Right forelimb (tissue), 1 donor: ENCODE measurements at regions not wholly inside any gene's neighbourhood (a gene's known extent, or its start where the extent isn't known, plus 50 kb on each side); places are given as distances from the start of the nearest gene placed in this dataset.
"Not testable (repeated sequence)": the region's sequence is repeated elsewhere in the genome, so short reads cannot be mapped to it uniquely, and the experiment has no call there.

ENCODE experiments used
- DNase-seq: peaks from one replicate; pipeline ENCODE4 v3.0.0-alpha.2; 2018

DNA sequence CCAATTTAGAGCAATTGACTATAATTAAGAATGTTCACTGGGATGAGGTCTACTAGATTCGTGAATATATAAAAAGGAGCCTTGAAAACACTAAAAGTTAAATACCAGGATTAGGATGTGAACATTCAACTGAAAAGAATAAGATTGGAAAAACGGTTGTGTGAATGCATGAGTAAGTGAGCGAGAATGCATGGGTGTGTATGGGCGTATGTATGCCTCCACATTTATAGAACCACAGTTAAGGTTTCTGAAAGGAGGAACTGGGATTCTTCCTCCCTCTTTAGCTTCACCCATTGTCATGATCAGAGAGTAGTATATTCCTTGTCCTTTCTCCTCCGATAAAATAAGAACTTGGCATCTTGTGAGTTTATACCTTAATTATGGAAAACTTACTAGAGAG lies 151.1 kb upstream of the UBE2E3 start:
- DNase-seq: no peak

DNA sequence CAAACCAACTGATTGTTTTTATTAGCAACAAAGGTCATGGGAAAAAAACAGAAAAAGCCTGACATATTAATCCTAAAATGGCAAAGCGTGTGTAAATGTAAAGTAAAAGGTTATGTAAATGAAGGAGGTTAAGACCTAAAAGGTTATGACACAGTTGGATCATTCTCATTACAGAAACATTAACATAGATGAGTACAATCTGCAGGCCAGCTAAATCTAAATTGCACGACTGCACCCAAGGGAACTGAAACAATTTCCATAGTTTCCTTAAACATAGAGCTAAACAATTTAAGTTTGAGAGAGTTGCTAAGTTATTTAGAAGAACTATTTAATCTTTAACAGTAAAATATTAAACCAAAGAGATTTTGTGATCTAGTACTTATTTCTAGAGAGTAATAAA lies 151.6 kb upstream of the UBE2E3 start:
- no peak for DNase-seq

DNA sequence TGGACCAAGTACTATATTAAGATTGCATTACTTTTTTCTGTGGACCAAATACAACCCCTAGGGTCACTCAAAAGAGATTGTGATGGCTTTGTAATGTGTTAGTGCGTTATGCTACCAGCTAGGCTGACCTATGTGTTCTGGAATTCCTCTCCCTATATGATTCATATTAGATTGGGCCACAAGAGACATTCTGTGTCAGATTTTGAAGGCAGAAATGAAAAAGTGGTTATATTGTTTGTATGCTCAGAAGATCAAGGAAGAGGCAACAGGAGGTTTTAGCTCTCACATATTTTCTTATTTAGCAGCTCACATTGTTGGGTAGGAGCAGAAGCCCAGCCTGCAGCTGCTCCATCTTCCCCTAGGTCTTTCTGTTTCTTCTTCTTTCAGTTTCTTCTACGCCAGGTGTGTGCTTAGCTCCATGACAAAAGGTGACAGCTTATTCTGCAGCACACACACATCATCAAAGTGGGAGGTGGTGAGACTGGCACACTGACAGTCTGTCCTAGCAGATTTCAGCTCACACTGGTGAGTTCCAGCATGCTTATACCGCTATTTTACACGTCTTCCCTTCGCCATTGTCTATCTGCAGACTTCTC lies 156.8 kb upstream of the UBE2E3 start:
- no peak for DNase-seq

DNA sequence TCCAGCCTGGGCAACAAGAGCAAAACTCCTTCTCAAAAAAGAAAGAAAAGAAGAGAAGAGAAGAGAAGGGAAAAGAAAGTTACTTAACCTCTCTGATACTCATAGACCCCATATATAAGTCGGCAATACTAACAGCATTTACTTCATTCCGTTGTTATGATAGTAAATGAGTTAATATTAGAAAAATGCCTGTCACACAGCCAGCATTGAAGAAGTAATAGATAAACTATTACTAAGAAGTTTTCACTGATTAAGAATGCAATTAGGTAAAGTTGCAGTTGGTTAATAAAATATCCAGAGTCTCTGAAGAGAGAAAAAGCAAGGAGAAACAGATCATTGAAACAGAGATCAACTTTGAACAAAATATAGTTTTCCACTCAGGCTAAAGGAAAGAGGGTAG lies 161.3 kb upstream of the UBE2E3 start:
- DNase-seq: no peak

DNA sequence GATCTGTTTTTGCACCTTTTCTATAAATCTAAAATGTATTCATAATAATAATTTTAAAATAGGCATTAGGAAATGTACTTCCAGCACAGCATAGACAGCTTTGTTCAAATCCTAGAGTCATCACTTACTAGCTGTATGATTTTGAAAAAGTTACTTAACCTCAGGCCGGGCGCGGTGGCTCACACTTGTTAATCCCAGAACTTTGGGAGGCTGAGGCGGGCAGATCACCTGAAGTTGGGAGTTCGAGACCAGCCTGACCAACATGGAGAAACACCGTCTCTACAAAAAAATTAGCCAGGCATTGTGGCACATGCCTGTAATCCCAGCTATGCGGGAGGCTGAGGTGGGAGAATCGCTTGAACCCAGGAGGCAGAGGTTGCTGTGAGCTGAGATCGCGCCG lies 161.7 kb upstream of the UBE2E3 start:
- DNase-seq: not testable (repeated sequence)

DNA sequence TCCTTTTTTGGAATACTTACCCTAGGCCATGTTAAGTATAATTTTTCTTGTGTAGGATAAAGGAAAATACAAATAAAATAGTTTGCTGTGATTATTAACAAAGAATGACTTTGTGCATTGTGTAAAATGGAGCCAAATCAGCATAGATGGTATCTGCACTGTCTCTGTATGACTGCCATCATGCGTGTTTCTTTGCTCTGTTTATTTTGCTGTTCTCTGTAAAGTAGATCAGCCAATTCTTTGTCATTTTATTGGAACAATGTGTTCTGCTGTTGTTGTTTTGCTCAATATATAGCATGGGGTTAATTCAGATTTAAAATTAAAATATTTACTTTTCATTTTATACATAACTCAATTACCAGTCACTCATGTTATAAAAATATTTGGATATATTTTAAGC lies 181.3 kb upstream of the UBE2E3 start:
- no peak for DNase-seq

DNA sequence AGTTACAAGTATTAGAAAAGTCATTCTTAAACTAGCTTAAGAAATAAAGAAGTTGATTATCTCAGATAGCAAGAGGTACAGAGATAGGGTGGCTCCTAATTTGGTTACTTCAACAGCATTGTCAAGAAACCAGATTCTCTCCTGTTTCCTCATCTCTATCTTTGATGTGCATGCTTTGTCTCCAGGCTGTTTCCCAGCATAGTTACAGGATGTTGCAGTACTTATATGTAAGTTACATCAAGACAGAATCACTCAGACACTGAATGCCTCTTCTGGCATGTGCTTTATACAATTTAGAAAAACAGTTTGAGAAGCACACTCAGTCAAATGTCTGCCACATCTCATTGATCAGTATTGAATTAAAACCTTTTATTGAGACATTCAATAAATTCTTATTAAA lies 189.5 kb upstream of the UBE2E3 start:
- DNase-seq: no peak

DNA sequence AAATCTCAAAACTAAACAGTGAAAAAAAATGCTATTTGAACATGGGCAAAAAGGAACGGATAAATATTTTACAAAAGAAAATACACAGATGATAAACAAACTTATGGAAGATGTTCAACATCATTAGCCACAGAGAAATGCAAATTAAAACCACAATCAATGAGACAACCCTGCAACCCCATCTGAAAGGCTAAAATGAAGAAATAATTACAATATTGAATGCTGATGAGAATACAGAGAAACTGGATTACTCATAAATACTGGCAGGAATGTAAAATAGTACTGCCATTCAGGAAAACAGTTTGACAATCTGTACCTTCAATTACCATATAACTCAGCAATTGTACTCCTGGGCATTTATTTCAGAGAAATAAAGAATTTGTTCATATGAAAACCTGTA lies 193.1 kb upstream of the UBE2E3 start:
- DNase-seq: no peak

DNA sequence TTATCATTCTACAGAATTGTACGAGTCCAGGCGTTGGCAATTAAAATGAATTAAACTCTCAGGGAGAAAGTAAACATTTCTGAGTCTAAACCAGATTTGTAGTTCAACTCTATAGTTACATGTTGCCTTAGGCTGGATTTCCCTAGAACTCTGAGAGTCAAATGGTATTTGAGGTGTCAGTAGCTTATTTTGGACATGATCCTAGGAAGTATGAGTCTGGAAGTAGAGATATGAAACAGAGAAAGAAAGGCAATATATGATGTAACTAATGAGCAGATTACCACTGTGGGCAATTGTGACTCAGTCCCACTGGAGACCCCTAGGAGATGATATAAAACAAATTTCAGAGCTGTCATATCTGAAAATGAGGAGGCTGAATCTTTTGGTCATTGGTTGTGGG lies 199.1 kb upstream of the UBE2E3 start:
- DNase-seq: no peak

DNA sequence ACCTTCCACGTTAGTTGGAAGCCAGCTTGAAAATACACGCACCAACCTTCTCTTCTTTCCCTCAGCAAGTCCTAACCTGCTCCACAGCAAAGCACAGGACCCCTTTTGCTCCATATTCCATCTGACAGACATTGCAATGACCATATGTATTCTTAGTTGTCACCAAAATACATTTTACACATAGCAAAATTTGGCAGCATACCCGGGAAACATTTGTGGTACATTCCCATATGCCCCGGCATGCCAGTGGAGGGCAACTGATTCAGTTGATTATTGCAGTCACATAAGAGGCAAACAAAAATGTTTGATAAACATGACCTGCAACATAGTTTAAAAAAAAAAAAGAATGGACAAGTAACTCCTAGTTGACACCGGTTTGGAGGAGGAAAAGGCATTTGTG lies 202.1 kb upstream of the UBE2E3 start:
- DNase-seq: no peak

DNA sequence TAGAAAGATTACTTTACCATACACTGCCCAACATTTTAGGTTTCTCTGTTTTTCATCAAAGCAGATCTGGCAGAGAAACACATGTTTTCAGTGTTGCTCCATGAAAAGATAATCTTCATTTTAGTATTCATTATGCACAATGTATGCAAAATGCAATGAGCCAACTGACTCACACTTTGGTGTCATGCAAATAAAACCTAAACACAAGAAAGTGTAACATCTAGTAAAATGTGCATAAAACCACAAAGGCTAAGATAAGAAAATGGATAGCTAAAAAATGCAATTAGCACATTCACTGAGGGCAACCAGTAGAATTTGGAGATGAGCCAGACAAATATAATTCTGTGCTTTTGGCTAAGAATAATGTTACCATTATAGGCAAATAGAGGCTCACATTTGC lies 203.5 kb upstream of the UBE2E3 start:
- DNase-seq: no peak

DNA sequence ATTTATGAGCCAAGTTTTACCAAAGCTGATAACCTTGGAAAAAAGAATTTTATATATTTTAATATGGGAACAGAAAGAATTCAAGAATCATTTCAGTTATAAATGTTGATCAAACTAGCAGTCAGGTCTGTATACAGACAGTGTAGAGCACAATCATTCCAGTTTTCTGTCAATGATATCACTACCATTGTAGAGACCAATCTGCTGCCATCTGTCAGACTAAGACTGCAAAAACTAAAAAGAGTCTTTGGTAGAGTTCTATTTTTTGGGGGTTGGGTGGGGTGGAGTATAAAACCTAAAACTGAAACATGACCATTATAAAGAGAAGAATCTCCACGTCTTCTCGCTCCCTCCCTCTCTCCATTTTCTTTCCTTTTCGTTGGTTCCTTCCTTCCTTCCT lies 204.7 kb upstream of the UBE2E3 start:
- DNase-seq: no peak

DNA sequence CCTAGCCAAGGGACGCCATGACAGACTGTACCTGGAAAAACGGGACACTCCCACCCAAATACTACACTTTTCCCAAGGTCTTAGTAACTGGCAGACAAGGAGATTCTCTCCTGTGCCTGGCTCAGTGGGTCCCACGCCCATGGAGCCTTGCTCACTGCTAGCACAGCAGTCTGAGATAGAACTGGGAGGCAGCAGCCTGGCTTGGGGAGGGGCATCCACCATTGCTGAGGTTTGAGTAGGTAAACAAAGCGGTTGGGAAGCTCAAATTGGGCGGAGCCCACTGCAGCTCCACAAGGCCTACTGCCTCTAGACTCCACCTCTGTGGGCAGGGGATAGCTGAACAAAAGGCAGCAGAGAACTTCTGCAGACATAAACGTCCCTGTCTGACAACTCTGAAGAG lies 215.1 kb upstream of the UBE2E3 start:
- not testable (repeated sequence) for DNase-seq

DNA sequence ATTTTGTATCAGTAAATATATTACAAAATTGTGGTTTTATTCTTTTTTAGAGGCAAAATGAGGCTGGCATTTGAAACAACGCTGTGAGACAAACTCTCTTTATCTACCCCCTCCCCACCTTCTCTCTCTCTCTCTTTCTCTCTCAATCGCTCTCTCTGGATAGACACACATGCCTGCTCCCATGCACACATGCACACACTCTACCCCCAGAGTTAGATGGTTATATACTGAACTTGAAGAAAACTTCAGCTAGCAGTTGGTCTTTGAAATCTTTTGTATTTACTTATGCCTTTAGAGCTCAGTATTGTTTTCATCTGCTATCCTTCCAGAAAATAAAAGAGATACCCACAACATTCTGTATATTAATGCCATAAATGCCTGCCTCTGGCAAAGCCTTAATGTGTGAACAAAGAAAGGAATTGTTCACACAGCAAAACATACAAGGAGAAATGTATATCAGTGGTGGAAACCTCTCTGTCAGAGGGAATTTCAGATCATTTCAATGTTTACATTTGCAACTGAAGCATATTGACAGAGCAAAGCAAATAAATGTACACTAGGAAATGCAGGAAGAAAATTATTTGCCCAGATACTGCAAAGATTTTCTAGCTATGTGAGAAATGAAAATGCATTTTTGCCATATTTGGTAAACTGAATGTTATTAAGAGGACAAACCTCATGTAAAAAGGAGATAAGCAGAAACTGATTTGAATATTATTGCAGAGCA lies 217.0 kb upstream of the UBE2E3 start:
- no peak for DNase-seq

DNA sequence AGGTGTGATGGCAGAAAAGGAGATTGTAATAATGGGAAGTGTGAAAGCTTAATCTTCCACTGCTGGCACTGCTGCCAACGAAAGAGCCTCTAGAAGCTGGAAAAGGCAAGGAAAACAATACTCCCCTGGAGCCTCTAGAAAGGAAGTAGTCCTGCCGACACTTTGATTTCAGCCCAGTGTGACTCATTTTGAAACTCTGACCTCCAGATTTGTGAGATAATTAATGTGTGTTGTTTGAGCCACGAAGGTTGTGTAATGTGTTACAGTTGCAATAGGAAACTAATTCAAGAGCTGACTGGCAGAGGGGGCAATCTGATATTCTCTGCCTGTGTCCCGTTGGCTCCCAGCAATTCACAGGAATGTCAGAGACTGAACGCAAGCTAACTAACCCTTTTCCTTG lies 219.2 kb upstream of the UBE2E3 start:
- no peak for DNase-seq

DNA sequence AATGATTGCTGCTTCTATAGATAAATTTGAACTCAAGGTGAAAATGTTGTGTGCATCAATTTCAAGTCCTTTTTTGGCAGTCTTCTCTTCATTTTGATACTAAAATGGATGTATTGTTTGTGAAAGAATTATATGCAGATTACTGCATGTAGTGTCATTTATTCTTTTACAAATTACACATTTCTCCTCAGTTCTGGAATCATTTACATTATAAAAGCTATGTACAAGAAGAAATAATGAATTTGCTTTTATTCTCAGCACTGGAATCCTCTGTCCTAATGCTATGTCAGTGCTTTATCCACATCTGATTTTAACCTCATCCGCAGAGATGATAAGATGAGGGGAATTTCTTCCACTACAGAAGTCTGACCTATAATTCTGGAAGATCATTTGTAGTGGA lies 220.8 kb upstream of the UBE2E3 start:
- DNase-seq: no peak

DNA sequence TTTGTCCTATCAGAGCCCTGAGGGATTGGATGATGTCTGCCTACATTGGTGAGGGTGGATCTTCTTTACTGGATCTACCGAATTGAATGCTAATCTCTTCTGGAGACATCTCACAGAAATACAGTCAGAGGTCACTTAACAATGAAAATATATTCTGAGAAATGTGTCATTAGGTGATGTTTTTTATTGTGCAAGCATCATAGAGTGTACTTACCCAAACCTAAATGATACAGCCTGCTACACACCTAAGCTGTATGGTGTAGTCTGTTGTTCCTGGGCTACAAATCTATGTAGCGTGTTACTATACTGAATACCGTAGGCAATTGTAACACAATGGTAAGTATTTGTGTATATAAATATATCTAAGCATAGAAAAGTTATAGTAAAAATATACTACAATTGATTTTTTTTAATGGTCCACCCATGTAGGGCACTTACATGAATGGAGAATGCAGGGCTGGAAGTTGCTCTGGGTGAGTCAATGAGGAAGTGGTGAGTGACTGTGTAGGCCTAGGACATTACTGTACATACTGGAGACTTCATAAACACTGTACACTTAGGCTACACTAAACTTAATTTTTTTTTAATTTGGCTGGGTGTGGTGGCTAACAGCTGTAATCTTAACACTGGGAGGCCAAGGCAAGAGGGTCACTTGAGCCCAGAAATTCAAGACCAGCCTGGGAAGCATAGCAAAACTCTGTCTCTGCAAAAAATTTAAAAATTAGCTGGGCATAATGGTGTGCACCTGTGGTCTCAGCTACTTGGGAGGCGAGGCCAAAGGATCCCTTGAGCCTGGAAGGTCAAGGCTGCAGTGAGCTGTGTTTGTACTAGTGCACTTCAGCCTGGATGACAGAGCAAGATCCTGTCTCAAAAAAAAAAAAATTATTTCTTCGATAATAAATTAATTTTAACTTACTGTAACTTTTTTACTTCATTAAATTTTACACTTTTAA lies 226.3 kb upstream of the UBE2E3 start:
- no peak for DNase-seq

DNA sequence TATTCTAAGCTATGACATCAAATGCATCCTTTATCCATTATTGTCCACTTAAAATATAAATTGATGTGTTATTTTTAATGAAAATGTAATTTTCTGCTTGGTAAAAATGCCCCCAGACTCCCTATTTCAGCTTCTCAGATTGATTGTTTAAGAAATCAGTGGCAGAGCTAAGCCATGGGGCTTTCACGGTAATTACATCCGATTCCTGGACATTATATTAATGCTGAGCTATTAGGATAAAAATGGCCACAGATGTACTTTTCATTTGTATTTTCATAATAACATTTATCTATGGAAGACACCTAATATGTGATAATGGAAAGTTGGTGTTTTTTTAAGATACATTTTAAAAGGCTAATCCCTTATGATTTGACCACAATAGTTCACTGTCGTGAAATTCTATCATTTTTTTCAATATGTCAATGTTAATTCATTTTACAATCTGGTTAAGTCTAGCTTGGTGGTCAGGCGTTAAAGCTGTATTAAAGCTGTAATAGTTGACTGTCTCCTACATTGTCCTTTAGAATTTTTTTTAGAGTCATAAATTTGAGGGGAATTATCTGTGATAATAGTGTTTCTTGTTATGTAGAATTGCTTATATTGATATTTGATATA lies 229.0 kb upstream of the UBE2E3 start:
- no peak for DNase-seq

DNA sequence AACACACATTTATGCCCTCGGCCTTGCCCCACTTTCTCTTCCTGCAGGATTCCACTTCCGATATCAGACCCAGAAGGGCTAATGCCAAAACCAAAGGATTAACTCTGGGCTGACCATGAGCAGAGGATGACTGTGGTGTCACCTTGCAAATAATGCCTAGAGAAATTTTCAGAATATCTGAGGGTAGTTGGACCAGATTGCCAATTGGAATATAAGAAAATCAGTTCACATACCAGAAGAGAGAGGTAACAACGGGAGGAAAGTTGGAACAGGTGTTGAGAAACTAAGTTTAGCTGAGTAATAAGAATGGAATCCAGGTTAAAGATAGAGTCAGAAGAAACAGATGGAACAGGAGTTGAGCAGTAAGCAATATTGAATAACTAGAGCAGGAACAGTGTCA lies 232.7 kb upstream of the UBE2E3 start:
- no peak for DNase-seq

DNA sequence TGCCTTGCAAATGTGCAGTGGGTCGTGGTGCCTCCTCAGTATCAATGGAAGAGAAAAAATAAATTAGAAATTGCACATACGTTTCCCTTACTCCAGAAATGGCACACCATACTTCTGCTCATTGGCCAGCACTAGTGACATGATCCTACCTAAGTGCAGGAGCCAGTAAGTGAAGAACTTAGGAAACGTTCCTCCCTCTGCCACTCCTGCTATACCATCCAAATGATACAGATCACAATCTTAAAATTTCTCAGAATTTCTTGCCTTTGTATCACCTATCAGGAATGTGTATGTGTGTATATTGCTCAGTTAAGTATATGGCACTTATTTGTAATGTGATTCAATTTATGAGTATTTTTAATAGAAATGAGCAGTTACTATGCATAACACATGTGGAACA lies 237.0 kb upstream of the UBE2E3 start:
- no peak for DNase-seq

DNA sequence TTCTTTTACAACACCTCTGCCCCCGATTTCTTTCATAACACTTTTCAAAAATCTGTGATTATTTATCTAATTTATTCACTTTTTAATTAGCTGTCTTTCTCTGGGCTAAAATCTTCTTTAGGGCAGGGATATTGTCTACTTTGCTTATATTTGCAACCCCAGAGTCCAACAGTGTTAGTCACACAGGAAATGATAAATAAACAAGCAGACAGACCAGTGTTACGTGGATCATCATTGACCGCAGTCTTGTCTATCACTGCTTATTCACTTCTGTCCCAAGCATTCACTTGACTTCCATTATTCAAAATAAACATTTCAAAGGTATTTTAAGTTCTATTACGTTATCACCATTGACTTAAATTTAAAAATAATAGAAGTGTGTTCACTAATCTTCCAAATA lies 237.6 kb upstream of the UBE2E3 start:
- no peak for DNase-seq

DNA sequence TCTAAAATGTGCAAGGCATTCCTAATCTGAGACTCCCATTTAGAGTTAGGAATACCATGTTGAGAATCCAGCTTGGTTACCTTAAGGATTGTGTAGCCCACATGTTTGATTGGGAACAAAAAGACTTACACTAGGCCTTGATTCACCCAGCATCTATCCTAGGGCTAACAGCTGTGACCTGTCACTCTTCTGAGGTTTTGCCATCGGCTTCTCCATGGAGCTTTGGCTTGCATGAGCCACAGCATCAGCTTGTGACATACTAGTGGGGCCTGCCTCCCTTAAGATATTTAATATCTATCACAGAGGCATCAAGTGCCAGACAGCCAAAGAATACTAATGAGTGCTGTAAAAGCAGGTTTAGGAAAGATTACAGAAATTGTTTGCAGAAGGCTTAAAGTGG lies 241.3 kb upstream of the UBE2E3 start:
- DNase-seq: no peak

DNA sequence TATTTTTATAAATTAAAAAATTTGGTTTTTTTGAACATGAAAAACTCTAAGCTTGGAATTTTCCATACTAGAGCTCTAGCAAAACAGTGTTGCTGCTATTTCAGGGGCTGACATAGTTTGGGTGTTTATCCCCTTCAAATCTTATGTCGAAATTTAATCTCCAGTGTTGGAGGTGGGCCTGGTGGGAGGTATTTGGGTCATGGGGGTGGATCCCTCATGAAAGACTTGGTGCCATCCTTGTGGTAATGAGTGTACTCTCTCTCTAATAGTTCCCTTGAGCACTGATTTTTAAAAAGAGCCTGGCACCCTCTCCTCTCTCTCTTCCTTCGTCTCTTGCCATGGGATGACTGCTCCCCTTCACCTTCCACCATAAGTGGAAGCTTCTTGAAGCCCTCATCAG lies 244.6 kb upstream of the UBE2E3 start:
- no peak for DNase-seq

DNA sequence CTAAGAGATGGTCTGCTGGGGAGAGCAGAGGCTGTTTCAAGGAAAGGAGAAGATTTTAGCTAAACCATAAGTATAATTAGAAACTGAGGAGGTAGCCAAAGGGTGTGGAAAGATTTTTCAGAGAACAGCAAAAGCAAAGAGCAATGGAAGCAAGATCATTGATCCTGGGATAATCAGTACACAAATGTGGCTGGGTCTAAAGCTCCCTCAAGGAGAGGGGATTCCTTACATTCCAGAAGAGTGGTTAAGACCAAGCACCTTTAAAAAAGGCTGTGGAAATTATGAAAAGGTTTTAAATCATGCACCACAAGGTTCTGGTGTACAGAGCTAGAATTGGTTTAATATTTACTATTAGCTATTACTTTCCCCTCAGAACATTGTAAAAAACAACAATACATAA lies 246.0 kb upstream of the UBE2E3 start:
- DNase-seq: no peak
